Thyroid gland (tissue), 4 donors: ENCODE measurements at regions not wholly inside any gene's neighbourhood (a gene's known extent, or its start where the extent isn't known, plus 50 kb on each side); places are given as distances from the start of the nearest gene placed in this dataset.

Experiments used
- DNase-seq, 2 donors: peaks; one replicate each; pipeline ENCODE4 v3.0.0-alpha.2; 2019
- H3K27ac ChIP-seq, 3 donors: fragments of 200-600 bp; sonication (generic); 1 replicate in 2 of 3; 2 replicates in 1 of 3; pipeline ENCODE4 v1.5.1; 2016 to 2019; ENCODE audit warnings: mild to moderate bottlenecking in 1 of 3, moderate library complexity in 1 of 3
- H3K27me3 ChIP-seq: fragments of 200-600 bp; sonication (generic); one replicate; pipeline ENCODE4 v1.5.1; 2019
- H3K36me3 ChIP-seq, 2 donors: fragments of 200-600 bp; sonication (generic); one replicate each; pipeline ENCODE4 v1.5.1; 2016 to 2019
- H3K4me1 ChIP-seq, 2 donors: fragments of 200-600 bp; sonication (generic); one replicate each; pipeline ENCODE4 v1.5.1; 2017 to 2019
- H3K4me3 ChIP-seq, 3 donors: fragments of 200-600 bp; sonication (generic); replicated peaks in 1 of 3; 1 replicate in 2 of 3; 2 replicates in 1 of 3; pipeline ENCODE4 v1.5.1; 2016; ENCODE audit warnings: mild to moderate bottlenecking in 1 of 3
- H3K9me3 ChIP-seq: fragments of 200-600 bp; sonication (generic); one replicate; pipeline ENCODE4 v1.5.1; 2017
- POLR2A ChIP-seq, 2 donors: fragments of 450-650 bp; IDR thresholded peaks; one replicate each; pipeline ENCODE4 v1.6.1; 2017; ENCODE audit warnings: antibody characterized with exemption in 2 of 2, mild to moderate bottlenecking in 2 of 2, moderate library complexity in 1 of 2
- WGBS, 2 donors: methylation state at CpG; one replicate each; pipeline ENCODE4 v1.1.5; 2017; 5-methylcytosine and 5-hydroxymethylcytosine counted together
- intact Hi-C: fragments of 100-400 bp; cut with DNase I; formaldehyde crosslinking; loops from one replicate; pipeline ENCODE4 v1.15.1; 2023
- TF ChIP-seq, protein P1 (sequence below), 6 experiments: fragments of 200-600 bp in 3 of 6; fragments of 450-650 bp in 3 of 6; sonication (generic) in 3 of 6; IDR thresholded peaks; one replicate each; pipeline ENCODE4 v1.5.1; 2016 to 2019; ENCODE audit warnings: antibody characterized with exemption in 6 of 6, mild to moderate bottlenecking in 2 of 6, inconsistent platforms in 1 of 6, moderate library complexity in 1 of 6

DNA sequence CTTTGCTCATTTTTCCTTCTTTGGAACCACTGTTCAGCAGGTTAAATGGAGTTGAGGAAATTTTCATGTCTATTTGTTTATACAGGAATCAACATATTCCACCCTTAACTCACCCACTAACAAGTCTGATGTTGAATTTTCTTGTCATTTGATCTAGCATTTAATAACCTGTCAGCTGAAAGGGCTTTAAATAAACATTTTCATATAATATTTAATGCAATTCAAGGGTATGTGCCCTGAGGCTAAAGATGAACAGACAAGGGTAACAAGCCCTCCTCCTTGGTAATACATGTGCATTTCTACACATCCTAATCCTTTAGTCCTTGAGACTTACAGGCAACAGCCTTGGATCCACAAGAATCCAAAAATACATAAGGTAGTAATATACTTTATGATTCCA, 435.0 kb upstream of the NR2F2 start:
- no peak for DNase-seq
- no peak overlapping the region for H3K27ac ChIP-seq
- H3K4me3 ChIP-seq, result no peak overlapping the region
- TF ChIP-seq, protein P1, sequence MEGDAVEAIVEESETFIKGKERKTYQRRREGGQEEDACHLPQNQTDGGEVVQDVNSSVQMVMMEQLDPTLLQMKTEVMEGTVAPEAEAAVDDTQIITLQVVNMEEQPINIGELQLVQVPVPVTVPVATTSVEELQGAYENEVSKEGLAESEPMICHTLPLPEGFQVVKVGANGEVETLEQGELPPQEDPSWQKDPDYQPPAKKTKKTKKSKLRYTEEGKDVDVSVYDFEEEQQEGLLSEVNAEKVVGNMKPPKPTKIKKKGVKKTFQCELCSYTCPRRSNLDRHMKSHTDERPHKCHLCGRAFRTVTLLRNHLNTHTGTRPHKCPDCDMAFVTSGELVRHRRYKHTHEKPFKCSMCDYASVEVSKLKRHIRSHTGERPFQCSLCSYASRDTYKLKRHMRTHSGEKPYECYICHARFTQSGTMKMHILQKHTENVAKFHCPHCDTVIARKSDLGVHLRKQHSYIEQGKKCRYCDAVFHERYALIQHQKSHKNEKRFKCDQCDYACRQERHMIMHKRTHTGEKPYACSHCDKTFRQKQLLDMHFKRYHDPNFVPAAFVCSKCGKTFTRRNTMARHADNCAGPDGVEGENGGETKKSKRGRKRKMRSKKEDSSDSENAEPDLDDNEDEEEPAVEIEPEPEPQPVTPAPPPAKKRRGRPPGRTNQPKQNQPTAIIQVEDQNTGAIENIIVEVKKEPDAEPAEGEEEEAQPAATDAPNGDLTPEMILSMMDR (IDR thresholded peaks at IDR 0.05), result no peak
- no peak for TF ChIP-seq POLR2A (IDR thresholded peaks at IDR 0.05)
- H3K9me3 ChIP-seq, result no peaks in the 10 kb centered on the region
- H3K4me1 ChIP-seq, result no peaks in the 10 kb centered on the region
- intact Hi-C loops, result no loop called here
- H3K36me3 ChIP-seq, result no peaks in the 10 kb centered on the region
- no peaks in the 10 kb centered on the region for H3K27me3 ChIP-seq

DNA sequence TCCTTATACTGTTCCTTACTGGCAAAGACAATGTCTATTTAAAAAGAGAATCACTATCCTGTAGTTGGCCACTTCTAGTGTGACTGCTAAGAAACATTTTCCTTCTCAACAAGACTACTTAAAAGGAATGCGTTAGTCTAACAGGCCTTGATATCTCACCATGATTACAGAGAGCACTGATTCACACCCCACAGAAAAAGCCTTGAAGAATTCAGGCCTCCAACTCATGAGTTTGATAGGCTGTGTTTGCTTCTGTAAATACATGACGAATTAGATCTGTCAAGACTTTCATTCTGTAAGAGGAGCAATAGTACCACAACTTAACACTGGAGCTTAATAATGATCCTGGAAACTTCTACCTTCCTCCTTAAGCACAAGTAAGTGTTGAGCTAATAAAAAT, 432.8 kb upstream of the NR2F2 start:
- intact Hi-C loops, result no loop called here
- H3K9me3 ChIP-seq, result no peaks in the 10 kb centered on the region
- no peaks in the 10 kb centered on the region for H3K27me3 ChIP-seq
- 71 to 81% methylated on average over 2 of the region's 2 CpGs for WGBS, 2 donors
- no peak for DNase-seq
- no peaks in the 10 kb centered on the region for H3K36me3 ChIP-seq
- H3K4me1 ChIP-seq, result no peaks in the 10 kb centered on the region
- H3K4me3 ChIP-seq, result no peak overlapping the region
- no peak overlapping the region for H3K27ac ChIP-seq
- no peak for TF ChIP-seq POLR2A (IDR thresholded peaks at IDR 0.05)
- TF ChIP-seq, protein P1 (IDR thresholded peaks at IDR 0.05), result no peak

DNA sequence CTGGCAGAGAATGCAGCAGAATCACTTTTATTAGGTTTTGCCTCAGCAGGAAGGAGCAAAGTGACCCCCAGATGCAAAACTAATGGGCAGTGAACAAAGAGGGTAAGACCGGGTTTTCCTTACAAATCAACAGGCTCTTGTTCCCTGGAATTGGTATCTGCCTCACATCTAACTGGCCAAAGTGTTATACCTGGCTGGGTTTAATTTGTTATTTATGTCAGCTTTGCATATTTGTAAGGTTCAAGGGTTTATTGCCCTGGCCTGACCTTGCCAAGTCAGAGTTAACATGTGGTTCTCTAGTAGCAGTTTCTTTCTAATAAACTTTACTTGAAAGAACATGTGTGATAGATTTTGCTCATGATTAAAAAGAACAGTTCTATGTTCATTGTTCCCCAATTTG, 431.7 kb upstream of the NR2F2 start:
- Histone ChIP-seq H3K36me3 (no peaks in the 10 kb centered on the region), H3K4me3 (no peak overlapping the region), H3K27me3 (no peaks in the 10 kb centered on the region), H3K4me1 (no peaks in the 10 kb centered on the region), H3K9me3 (no peaks in the 10 kb centered on the region), H3K27ac (no peak overlapping the region)
- 76 to 83% methylated on average over 1 of the region's 1 CpG for WGBS, 2 donors
- DNase-seq, result no peak
- TF ChIP-seq, protein P1 (IDR thresholded peaks at IDR 0.05), result no peak
- no peak for TF ChIP-seq POLR2A (IDR thresholded peaks at IDR 0.05)
- intact Hi-C loops, result no loop called here

DNA sequence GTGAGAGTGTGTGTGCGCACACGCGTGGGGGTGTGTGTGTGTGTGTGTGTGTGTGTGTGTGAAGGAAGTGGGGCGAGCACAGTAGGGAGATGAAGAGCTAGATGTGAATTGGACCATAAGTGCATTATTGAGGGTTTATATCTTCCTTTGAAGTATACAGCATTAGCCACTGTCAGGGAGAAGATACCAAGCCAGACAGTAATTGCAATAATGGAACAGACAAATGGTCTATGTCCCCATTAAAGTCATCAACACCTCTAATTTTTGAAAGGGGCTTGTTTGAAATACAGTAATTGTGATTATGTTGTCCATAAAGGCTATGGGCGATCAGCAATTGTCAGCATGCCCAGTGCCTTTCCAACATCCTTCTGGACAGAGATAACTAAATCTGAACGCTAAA, 429.2 kb upstream of the NR2F2 start:
- DNase-seq, result no peak
- Histone ChIP-seq H3K36me3 (no peaks in the 10 kb centered on the region), H3K4me1 (no peaks in the 10 kb centered on the region), H3K27me3 (no peaks in the 10 kb centered on the region), H3K9me3 (no peaks in the 10 kb centered on the region), H3K27ac (no peak overlapping the region), H3K4me3 (no peak overlapping the region)
- 94 to 97% methylated on average over 6 of the region's 6 CpGs for WGBS, 2 donors
- TF ChIP-seq POLR2A (IDR thresholded peaks at IDR 0.05), result no peak
- TF ChIP-seq, protein P1 (IDR thresholded peaks at IDR 0.05), result no peak
- intact Hi-C loops, result no loop called here

DNA sequence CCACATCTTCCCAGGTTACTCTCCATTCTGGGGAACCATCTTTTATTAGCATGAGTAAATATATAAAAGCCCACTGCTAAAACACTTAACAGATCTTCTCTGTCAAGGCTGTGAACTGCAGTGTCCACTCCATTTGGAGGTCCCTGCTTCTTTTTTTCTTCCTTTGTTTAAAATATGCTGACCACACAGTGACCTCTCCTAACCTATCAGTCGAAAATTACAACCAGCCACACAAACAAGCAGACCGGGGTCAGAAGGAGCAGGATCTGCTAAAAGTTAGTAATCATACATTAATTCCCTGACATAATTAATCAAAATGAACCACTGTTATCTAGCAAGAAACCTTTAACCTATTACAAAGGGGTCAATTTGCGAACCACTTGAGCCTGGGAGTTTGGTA, 427.9 kb upstream of the NR2F2 start:
- intact Hi-C loops, result no loop called here
- H3K4me3 ChIP-seq, result no peak overlapping the region
- H3K27me3 ChIP-seq, result no peaks in the 10 kb centered on the region
- TF ChIP-seq, protein P1 (IDR thresholded peaks at IDR 0.05), result no peak
- TF ChIP-seq POLR2A (IDR thresholded peaks at IDR 0.05), result no peak
- no peaks in the 10 kb centered on the region for H3K36me3 ChIP-seq
- H3K9me3 ChIP-seq, result no peaks in the 10 kb centered on the region
- no peak for DNase-seq
- WGBS, 2 donors, result 74 to 75% methylated on average over 3 of the region's 3 CpGs
- H3K27ac ChIP-seq, result no peak overlapping the region
- no peaks in the 10 kb centered on the region for H3K4me1 ChIP-seq
